HS-27A (cell line): ENCODE measurements at regions not wholly inside any gene's neighbourhood (a gene's known extent, or its start where the extent isn't known, plus 50 kb on each side); places are given as distances from the start of the nearest gene placed in this dataset.
A peak's percentile ranks its signal among the peaks of the same experiment; 100 is the strongest.
"Not testable (repeated sequence)": the region's sequence is repeated elsewhere in the genome, so short reads cannot be mapped to it uniquely, and the experiment has no call there.

Source experiments
- DNase-seq: peaks from one replicate; pipeline ENCODE4 v3.0.0-alpha.2; 2012; ENCODE audit warnings: low read depth, missing footprints

DNA sequence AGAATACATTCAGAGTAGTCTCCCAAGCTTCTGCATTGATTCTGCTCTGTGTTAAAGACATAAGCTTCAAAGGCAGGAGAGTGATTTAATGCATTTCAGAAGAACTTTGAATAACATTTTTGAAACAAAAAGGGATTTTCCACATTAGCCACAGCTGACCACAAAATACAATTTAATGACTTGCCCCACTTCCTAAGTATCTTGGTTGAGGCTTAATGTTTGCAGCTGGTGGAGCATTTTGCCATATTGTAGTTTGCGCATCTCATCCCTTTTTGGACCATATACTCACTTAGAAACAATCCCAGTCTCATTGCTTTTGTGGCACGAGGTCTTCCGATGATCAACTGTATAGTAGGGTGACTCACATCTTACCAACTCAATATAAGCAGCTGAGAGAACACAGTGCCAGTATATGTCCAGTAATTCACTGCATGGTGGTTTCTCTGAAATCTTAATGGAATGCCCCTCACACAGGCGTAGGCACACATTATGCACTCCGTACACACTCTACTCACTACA, 455.8 kb upstream of the PTGER4 start:
- peak; percentile 86 for DNase-seq

DNA sequence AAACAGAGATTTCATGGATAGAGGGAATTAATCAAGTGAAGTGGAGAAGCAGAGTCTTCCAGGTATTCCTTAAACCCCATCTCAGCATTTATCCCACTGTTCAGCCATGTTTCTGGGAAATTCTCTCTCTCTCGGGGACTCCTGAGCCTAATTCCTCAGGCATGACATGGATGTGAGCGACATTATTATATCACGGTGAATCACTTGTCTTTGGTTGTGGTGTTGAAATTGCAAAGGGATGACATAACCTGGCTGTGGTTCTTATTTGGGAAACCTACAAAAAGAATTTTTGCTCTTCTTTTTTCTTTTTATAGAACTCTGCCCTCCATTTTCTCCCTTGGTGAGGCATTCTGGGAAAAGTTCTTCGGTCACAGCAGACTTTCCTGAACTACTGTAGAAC, 457.9 kb upstream of the PTGER4 start:
- peak; percentile 84 for DNase-seq

DNA sequence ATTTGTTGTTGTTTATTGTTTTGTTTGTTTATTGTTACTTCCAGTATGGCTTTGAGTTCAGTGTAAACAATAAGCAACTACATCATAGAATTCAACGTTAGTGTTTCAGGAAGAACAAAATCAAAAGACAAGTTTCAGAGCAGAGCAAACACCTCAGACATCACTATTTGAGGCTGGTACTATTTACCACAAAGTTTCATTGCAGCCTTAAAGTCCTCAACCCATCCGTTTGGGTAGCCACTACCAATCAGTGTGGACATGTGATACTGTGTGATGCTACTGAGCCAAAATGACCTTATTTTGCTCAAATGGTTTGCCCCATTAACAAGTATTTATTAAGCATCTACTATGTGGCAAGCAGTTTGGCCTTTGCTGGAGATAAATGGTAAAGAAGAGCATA, 458.5 kb upstream of the PTGER4 start:
- DNase-seq = no peak

DNA sequence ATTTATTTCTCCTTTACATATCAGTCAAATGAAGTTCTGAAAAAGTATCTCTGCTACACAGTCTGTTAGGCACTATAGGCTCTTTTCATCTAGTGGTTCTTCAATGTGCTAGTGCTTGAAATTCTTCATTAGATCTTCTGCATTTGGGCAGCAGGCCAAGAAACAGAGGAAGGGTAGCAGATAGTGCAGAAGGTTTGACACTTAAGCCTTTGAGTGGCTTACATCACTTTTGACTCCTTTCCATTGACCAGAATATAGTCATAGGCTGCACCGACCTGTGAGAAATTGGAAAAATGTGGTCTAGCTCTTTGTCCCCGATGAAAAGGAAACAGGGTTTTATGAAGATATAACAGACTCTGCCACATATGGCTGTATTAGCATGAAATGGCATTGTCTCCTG, 459.5 kb upstream of the PTGER4 start:
- DNase-seq = no peak

DNA sequence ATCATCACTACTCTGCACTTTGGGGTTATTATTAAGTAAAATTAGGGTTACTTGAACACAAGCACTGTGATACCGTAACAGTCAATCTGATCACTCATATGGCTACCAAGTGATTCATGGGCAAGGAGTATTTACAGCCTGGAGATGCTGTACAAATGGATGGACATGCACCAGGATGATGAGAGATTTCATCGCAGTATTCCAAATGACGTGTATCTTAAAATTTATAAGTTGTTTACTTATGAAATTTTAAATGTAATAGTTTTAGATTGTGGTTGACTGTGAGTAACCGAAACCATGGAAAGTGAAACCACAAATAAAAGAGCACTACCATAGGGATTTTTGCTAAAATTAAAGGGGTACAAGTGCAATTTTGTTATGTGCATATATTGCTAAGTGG, 462.2 kb upstream of the PTGER4 start:
- DNase-seq = no peak

DNA sequence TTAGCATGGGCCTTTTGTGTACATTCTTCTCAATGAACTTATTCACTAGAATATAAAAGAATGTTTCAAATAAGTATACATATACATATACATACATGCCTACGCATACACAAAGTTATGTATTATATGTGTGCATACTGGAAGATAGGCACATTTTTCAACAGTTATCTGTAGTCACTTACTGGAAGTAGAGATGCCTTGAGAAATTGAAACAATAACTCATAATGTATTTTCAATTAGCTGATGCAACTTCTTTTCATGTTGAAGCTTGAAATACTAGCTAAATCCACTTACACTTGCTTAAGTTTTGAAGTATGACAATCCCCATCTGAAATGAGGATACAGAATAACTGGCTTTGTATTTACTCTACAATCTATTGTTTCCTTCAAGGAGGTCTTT, 469.0 kb upstream of the PTGER4 start:
- no peak for DNase-seq

DNA sequence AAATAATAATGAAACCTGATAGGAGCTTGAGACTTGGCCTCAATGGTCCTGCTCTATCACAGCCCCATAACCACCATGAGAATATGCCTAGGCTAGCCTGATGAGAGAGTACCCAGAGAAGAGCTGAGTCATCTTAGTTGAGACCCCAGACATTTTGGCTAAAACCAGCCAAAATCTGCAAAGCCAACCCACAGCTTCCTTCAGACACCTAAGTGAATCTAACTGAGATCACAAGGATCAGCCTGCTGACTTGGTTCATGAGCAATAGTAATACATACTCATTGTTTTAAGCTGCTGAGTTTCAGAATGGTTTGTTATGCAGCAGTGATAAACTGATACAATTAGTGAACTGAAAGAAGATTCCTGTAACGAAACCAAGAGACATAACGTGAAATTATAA, 473.7 kb upstream of the PTGER4 start:
- DNase-seq = no peak

DNA sequence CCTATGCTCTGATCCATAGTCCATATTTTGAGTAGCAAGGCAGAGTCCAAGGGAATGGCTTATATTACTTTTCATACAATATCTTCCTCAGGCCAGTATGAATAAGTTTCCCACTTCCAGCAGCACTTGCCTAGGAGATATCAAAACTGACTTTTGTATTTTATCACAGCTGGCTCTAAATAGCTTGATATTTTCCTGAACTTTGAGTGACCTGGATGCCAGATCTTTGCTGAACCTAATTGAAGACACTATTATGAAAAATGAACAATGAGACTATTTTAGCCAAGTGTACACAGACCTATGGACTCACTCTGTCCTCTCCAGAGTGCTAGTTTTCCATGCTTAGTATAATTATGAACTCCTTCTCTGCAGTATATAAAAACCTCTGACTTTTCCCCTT, 475.6 kb upstream of the PTGER4 start:
- DNase-seq = no peak

DNA sequence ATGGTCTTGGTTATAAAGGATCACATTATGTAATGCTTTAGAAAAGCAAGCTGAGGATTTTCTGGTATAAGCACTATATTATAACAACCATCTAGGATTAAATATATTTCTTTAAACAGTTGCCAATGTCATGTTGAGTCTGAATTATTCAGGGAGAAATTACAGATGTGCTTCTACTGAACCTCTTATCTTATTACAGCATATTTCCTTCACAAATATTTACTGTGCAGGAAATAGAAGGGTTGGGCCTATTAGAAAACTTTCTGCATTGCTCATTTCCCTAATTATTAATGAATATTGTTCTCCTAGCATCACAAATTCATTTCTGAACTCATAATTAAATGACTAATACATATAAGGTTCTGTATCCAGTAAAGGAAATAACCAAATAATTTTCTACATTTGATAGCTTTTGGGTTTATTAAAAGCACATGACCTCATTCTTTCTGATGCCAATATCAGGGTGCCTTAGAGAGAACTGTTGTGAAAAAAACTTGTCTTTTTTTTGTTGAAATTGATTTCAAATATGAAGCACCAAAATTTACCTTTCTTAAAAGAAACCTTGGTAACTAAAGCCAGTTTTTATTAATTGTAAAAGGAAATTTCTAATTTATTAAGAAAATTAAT, 476.8 kb upstream of the PTGER4 start:
- no peak for DNase-seq

DNA sequence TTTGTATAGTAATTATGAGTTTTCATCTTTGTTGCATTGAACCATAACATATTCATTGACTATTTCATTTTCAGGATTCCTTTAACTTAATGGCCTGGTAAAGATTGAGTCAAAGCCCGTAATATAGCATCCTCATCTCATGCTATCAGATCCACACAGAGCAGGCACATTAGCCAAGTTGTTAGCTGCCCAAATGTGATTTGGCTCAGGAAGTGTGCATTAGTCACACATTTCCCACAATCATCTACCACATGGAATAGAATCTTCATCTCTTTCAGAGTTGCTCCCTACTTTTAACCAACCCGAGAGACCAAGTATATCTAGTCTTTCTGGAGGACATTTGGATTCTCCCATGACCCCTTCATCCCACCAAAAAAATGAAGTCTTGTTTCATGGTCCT, 481.0 kb upstream of the PTGER4 start:
- DNase-seq = no peak

DNA sequence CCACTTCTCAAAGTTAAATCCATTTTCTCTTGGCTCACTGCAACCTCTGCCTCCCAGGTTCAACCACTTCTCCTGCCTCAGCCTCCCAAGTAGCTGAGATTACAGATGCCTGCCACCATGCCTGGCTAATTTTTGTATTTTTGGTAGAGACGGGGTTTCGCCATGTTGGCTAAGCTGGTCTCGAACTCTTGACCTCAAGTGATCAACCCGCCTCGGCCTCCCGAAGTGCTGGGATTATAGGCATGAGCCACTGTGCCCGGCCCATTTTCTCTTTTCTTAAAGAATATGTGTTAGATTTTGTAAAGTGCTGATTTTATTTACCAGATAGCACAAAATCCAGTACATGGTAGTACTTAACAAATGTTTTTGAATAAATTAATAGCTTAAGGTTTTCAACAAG, 484.1 kb upstream of the PTGER4 start:
- DNase-seq = not testable (repeated sequence)

DNA sequence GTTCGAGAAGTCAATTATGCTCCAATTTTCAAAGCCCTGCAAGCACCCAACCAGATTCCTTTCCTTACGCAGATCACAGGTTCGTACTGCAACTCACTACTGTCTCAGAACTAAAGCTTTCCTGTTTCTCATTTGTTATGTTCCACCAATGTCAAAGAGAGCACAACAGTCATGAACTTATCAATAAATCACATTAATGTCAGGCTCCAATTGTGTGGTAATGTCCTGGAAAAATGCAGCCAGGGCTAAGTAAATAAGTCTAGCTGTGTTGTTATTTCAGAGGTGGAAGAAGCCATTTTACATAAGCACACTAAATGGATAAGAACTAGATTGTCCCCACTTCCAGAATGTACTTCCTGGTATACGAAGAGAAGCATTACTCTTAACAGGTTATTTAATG, 488.6 kb upstream of the PTGER4 start:
- DNase-seq = no peak

DNA sequence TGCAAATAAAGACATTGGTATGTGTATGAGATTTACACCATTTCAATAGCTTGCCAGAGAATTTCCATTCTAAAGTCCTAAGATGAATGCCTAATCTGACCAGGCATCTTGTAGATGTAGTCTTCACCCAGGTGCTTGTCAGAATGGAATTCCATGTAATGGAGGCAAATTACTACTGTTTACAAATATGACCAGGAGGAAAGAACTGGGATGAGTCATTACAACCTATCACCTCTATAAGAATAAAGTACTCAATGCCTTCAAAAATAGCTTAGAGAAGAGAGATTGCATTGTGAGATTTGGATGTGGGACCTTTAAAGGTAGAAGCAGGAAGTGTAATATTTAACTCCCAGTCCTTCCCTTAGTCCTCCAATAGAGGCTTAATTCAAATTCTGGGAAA, 507.0 kb upstream of the PTGER4 start:
- DNase-seq = no peak

DNA sequence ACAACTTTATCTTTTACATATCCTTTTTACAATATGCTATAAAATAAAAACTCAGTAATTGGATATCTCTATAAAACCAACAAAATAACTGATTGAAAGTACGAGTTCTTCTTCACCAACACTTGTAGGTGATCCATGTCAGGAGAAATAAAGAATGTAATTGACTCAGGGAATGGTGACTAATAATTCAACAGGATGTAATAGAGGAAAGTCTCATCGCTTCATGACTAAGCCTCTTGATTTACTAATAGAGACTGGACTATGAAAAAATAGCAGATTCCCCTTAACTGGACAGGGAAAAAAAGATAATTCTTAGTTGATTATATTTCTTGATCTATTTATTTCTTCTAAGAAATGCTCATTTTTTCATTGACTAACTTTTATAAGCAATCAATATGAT, 507.7 kb upstream of the PTGER4 start:
- no peak for DNase-seq

DNA sequence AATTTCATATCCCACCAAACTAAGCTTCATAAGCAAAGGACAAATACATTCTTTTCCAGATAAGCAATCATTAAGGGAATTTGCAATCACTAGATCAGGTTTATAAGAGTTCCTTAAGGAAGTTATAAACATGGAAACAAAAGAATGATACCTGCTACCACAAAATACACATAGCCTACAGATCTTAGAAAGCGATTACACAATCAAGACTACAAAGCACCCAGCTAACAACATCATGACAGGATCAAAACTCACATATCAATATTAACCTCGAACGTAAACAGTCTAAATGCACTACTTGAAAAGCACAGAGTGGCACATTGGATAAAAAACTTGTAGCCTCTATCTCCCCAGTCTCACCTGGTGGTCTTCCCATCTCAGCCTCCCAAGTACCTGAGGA, 512.4 kb upstream of the PTGER4 start:
- no peak for DNase-seq

DNA sequence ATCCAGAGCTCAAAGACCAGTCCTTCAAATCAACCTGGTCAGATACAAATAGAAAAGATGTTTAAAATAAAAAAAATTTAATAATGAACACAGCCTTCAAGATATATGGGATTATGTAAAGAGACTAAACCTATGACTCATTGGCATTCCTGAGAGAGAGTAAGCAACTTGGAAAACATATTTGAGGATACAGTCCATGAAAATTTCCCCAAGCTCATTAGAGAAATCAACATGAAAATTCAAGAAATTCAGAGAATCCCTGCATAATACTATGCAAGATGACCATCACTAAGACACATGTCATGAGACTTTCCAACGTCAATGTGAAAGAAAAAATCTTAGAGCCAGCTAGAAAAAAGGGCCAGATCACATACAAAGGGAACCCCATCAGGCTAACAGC, 512.9 kb upstream of the PTGER4 start:
- no peak for DNase-seq

DNA sequence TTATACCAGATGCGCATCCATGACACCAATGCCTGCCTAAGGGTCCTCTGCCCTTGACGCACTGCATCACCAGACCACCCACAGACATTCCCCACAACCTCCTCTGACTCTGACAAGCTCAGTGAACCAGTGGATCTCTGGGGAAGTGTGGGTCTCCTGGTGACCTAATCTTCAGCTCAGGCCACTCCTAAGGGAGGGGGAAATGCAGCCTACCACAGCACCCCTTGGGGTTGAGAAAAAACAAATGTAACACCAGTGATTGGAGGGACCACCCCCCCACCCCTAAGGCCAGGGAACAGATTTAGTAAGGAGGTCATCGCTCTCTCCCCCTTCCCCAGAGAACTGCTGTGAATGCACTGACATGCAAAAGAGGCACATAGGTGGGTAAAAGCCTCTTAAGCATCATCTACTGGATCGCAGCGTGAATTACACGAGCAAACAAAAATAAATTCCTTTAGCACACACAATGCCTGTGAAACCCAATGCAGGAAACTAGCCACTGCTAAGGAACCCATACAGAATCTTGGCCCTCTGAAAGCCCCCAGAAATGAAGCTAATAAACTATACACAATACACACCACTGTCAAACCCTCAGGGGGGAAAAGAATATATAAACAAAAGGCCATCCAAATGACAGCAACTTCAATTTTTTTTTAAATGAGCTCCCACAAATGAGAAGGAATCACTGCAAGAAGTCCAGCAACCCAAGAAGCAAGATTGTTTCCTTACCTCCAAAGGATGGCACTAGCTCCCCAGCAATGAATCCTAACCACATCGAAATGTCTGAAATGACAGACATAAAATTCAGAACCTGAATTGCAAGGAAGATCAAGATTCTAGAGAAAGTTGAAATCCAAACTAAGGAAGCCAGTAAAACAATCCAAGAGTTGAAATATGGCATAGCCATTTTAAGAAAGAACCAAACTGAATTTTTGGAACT, 513.7 kb upstream of the PTGER4 start:
- DNase-seq = no peak

DNA sequence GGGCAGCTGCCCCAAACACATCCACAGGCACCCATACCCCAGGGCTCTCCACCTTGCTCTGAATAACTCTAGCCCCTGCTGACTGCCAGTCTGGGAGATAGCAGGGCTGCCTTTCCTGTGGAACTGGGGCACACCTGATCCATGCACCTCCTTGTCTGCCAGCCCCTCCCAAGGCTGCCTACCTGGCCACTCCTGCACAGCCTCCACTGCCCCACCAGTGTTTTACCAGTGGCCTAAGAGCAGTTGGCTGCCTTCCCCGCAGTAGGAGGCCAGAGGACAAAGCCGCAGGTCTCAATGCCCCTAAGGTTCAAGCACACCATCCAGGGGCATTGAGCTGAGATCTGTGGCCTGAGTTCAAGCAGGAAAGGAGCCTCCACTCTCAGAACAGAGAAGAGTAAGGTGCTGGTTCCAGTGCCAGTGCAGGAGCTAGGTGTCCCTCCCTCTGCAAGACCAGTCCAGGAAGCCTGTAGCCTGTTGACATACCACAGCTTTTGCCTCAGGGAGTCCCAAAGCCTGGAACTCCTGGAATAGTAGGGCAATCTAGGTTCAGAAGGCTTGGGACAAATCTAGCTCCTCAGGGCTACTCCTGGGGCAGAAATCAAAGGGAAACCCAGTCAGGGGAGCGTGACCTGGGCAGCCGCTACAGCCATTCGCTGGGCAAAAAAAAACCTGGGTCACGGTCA, 514.5 kb upstream of the PTGER4 start:
- DNase-seq = no peak

DNA sequence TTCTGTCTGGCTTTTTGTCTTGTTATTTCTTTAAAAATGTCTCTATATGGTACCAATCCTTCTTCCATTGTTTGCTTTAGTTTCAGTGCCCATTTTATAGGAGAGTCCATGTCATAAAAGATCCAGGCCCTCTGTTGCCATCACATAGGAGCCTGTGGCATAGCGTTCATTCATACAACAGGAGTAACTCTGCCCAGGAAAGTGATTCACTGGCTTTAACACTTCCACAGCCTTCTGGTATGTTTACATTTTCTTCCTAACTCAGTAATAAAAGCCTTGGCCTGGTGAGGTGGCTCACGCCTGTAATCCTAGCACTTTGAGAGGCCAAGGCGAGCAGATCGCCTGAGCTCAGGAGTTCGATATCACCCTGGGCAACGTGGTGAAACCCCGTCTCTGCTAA, 519.3 kb upstream of the PTGER4 start:
- no peak for DNase-seq

DNA sequence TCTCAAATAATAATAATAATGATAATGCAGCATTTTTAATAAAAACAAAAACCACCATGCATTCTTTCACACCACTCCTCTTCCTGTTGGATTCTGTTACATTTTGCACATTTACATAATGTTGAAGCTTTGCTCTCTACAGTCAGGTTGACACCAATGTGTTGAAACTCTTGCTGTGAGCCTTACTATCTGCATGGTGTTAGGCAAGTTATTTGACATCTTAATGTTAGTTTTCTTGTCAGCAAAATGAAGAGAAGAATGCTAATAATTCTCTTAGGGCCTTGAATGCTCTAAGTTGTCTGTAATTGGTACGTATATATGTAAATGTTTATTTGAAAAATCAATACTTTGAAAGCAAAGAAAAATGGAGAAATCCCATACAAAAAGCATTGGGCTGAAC, 525.5 kb upstream of the PTGER4 start:
- no peak for DNase-seq

DNA sequence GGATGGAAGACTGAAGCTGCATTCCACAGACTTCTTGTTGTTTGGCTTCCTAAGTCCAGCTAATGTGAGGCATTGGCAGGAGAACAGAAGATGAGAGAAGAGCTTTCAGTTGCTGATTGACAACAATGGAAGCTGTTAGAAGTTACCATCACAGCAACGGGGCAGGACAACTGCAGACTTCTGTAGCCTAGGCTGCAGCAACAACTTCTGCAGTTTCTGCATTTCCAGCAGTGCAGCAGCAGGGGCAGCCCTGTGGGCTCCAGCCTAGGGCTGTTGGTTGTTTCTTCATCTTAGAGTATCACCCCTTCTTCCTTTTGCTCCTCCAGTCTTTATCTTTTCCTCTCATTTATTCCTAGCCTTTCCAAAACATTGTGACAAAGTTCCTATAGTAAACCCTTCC, 528.8 kb upstream of the PTGER4 start:
- DNase-seq = no peak

DNA sequence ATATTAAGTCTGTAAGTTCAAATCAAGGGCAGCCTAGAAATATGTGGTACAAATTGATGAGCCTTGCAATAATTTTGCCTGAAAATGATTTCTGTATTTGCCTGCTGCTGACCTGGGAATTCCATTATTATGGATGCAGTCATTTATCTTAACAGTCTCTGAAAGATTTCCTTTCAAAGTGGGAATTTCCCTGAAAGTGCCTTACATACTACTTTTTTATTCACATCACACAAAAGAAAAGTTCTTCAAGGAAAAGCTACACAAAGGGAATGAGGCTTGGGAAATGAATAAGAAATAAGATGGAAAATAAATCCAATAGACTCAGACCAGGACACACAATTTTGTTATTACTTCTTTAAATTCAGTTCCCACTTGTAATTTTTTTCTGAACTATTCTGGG, 537.8 kb upstream of the PTGER4 start:
- DNase-seq = no peak

DNA sequence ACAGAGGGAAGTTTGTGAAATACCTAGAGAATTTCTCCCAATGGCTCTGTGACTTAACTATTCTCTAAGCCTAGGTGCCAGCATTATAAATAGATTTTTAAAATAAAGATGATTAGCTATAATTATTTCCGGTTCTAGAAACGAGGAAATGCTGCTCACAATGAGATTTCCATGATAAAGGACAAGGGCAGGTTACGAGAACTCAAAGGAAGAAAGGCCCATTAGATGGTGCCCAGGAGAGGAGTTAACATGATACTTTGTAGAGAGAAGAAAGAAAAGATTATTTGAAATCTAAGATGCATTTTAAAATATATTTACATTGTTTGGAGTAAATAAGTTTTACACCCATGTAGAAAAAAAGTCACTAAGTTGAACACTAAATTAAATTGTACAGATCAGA, 538.3 kb upstream of the PTGER4 start:
- DNase-seq = no peak
